Ovary (tissue), 3 donors: ENCODE measurements at regions not wholly inside any gene's neighbourhood (a gene's known extent, or its start where the extent isn't known, plus 50 kb on each side); places are given as distances from the start of the nearest gene placed in this dataset.

Source experiments
- EP300 ChIP-seq: sonication (generic); formaldehyde crosslinking; IDR thresholded peaks from one replicate; pipeline ENCODE4 v1.6.1; 2017; ENCODE audit warnings: antibody characterized with exemption
- POLR2A ChIP-seq: fragments of 450-650 bp; IDR thresholded peaks from one replicate; pipeline ENCODE4 v1.6.1; 2017; ENCODE audit warnings: antibody characterized with exemption, mild to moderate bottlenecking, moderate library complexity
- TF ChIP-seq, protein P1 (sequence below), 3 donors: fragments of 450-650 bp in 2 of 3; fragments of 200-600 bp in 1 of 3; IDR thresholded peaks; one replicate each; pipeline versions ENCODE4 v1.5.1 to v1.8.0; 2016 to 2022; ENCODE audit warnings: antibody characterized with exemption in 3 of 3, mild to moderate bottlenecking in 1 of 3
- donor health status: DM: no; HTN: no; CAD: no.

DNA sequence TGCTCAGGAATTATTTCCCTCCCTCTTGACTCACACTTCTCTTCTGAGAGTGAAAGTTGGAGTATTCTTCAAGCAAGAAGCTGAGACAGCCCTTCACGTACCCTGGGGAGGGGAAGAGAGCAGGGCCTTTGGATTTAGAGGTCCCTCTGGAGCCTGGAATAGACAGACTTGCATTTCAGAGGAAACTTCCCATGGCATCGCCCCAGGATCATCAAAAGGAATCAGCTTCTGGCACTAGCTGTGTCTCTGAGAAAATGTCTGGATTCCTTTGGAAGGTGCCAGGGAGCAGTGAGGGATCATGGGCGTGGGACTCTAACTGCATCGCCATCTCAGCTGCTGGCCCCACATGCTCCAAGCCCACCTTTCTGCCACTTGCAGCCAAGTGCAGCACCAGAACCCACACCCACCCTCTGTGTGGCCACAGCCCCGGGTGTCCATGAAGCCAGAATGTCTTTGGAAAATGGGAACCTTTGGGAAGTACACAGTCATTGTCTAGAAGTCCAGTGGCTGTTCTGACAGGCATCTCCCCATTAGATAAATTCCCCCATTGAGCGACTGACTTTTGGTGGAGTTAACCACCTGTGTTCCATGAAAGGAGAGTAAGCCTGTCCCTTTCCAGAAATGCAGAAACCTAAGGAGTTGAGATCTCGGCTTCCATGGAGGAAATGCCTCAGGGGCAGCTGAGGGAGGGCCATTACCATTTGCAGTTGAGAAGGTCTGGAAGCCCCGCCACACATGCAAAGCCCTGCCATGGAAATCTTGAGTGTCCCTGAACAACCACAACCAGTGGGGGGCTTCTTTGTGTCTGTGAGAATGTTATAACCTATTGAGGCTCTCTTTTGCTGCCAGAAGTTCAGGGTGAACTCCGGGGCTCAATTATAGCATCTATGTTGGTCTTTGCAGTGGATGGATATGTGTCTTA is 57.8 kb upstream of the GDF10 start:
- no peak for TF ChIP-seq POLR2A
- TF ChIP-seq, protein P1, sequence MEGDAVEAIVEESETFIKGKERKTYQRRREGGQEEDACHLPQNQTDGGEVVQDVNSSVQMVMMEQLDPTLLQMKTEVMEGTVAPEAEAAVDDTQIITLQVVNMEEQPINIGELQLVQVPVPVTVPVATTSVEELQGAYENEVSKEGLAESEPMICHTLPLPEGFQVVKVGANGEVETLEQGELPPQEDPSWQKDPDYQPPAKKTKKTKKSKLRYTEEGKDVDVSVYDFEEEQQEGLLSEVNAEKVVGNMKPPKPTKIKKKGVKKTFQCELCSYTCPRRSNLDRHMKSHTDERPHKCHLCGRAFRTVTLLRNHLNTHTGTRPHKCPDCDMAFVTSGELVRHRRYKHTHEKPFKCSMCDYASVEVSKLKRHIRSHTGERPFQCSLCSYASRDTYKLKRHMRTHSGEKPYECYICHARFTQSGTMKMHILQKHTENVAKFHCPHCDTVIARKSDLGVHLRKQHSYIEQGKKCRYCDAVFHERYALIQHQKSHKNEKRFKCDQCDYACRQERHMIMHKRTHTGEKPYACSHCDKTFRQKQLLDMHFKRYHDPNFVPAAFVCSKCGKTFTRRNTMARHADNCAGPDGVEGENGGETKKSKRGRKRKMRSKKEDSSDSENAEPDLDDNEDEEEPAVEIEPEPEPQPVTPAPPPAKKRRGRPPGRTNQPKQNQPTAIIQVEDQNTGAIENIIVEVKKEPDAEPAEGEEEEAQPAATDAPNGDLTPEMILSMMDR (IDR thresholded peaks at IDR 0.05), result no peak
- no peak for TF ChIP-seq EP300
